Skeletal muscle satellite cell (primary cell): ENCODE measurements at regions not wholly inside any gene's neighbourhood (a gene's known extent, or its start where the extent isn't known, plus 50 kb on each side); places are given as distances from the start of the nearest gene placed in this dataset.

ENCODE experiments used
- H3K27me3 ChIP-seq: 2 replicates; pipeline ENCODE4 v1.7.0; 2013; ENCODE audit warnings: low read length; ENCODE audit not compliant: control insufficient read depth, insufficient read depth
- H3K36me3 ChIP-seq: 2 replicates; pipeline ENCODE4 v1.7.0; 2013; ENCODE audit warnings: mild to moderate bottlenecking, control low read depth, low read length; ENCODE audit not compliant: insufficient read depth
- H3K4me1 ChIP-seq: 2 replicates; pipeline ENCODE4 v1.7.0; 2013; ENCODE audit warnings: low read length; ENCODE audit not compliant: control insufficient read depth, insufficient read depth
- H3K4me2 ChIP-seq: 2 replicates; pipeline ENCODE4 v1.7.0; 2013; ENCODE audit warnings: mild to moderate bottlenecking, low read length
- H3K4me3 ChIP-seq: 2 replicates; pipeline ENCODE4 v1.7.0; 2013; ENCODE audit warnings: low read length
- H3K9ac ChIP-seq: 2 replicates; pipeline ENCODE4 v1.7.0; 2013; ENCODE audit warnings: mild to moderate bottlenecking, low read depth, low read length, moderate library complexity
- H3K9me3 ChIP-seq: replicated peaks from 2 replicates; pipeline ENCODE4 v1.7.0; 2013; ENCODE audit warnings: mild to moderate bottlenecking, control low read depth, low read length

- H3K9me3 ChIP-seq: no peaks in the 10 kb centered on the region
- H3K27me3 ChIP-seq: no peaks in the 10 kb centered on the region
- H3K4me1 ChIP-seq: no peaks in the 10 kb centered on the region
- H3K4me3 ChIP-seq: no peak overlapping the region
- H3K4me2 ChIP-seq: no peak overlapping the region
- H3K36me3 ChIP-seq: no peaks in the 10 kb centered on the region
- no peak overlapping the region for H3K9ac ChIP-seq
Measured at GRCh38 chr2:13114391-13114790, 397.7 kb downstream of the TRIB2 start.

- H3K9ac ChIP-seq: no peak overlapping the region
- no peak overlapping the region for H3K4me3 ChIP-seq
- H3K27me3 ChIP-seq: no peaks in the 10 kb centered on the region
- no peak overlapping the region for H3K4me2 ChIP-seq
- no peaks in the 10 kb centered on the region for H3K4me1 ChIP-seq
- no peaks in the 10 kb centered on the region for H3K36me3 ChIP-seq
- H3K9me3 ChIP-seq: no peaks in the 10 kb centered on the region
Measured at GRCh38 chr2:13115643-13116042, 398.9 kb downstream of the TRIB2 start.

- H3K36me3 ChIP-seq: no peaks in the 10 kb centered on the region
- no peaks in the 10 kb centered on the region for H3K4me1 ChIP-seq
- H3K27me3 ChIP-seq: no peaks in the 10 kb centered on the region
- H3K9me3 ChIP-seq: no peaks in the 10 kb centered on the region
- H3K4me3 ChIP-seq: no peak overlapping the region
- no peak overlapping the region for H3K9ac ChIP-seq
- H3K4me2 ChIP-seq: no peak overlapping the region
Measured at GRCh38 chr2:13121096-13121495, 404.4 kb downstream of the TRIB2 start.

- Histone ChIP-seq H3K4me2 (no peak overlapping the region), H3K4me3 (no peak overlapping the region), H3K9me3 (no peaks in the 10 kb centered on the region), H3K9ac (no peak overlapping the region), H3K27me3 (no peaks in the 10 kb centered on the region), H3K36me3 (no peaks in the 10 kb centered on the region), H3K4me1 (no peaks in the 10 kb centered on the region)
Measured at GRCh38 chr2:13128139-13128538, 411.4 kb downstream of the TRIB2 start.

- Histone ChIP-seq H3K9me3 (no peaks in the 10 kb centered on the region), H3K4me1 (no peaks in the 10 kb centered on the region), H3K27me3 (no peaks in the 10 kb centered on the region), H3K4me2 (no peak overlapping the region), H3K9ac (no peak overlapping the region), H3K4me3 (no peak overlapping the region), H3K36me3 (no peaks in the 10 kb centered on the region)
Measured at GRCh38 chr2:13135369-13135768, 418.6 kb downstream of the TRIB2 start.

- Histone ChIP-seq H3K4me3 (no peak overlapping the region), H3K9ac (no peak overlapping the region), H3K4me1 (no peaks in the 10 kb centered on the region), H3K9me3 (no peaks in the 10 kb centered on the region), H3K27me3 (no peaks in the 10 kb centered on the region), H3K36me3 (no peaks in the 10 kb centered on the region), H3K4me2 (no peak overlapping the region)
Measured at GRCh38 chr2:13135856-13136255, 419.1 kb downstream of the TRIB2 start.

- Histone ChIP-seq H3K4me3 (no peak overlapping the region), H3K4me2 (no peak overlapping the region), H3K4me1 (no peaks in the 10 kb centered on the region), H3K27me3 (no peaks in the 10 kb centered on the region), H3K9ac (no peak overlapping the region), H3K9me3 (no peaks in the 10 kb centered on the region), H3K36me3 (no peaks in the 10 kb centered on the region)
Measured at GRCh38 chr2:13137679-13138078, 420.9 kb downstream of the TRIB2 start.

- H3K9me3 ChIP-seq: no peaks in the 10 kb centered on the region
- H3K9ac ChIP-seq: no peak overlapping the region
- no peaks in the 10 kb centered on the region for H3K27me3 ChIP-seq
- no peaks in the 10 kb centered on the region for H3K4me1 ChIP-seq
- no peak overlapping the region for H3K4me3 ChIP-seq
- no peaks in the 10 kb centered on the region for H3K36me3 ChIP-seq
- H3K4me2 ChIP-seq: no peak overlapping the region
Measured at GRCh38 chr2:13141315-13141714, 424.6 kb downstream of the TRIB2 start.

- H3K9me3 ChIP-seq: no peaks in the 10 kb centered on the region
- H3K4me1 ChIP-seq: no peaks in the 10 kb centered on the region
- H3K36me3 ChIP-seq: no peaks in the 10 kb centered on the region
- H3K27me3 ChIP-seq: no peaks in the 10 kb centered on the region
- H3K9ac ChIP-seq: no peak overlapping the region
- no peak overlapping the region for H3K4me3 ChIP-seq
- no peak overlapping the region for H3K4me2 ChIP-seq
Measured at GRCh38 chr2:13143451-13143850, 426.7 kb downstream of the TRIB2 start.

GRCh38 chr2:13156916-13157315, 440.2 kb downstream of the TRIB2 start:
- H3K4me1 ChIP-seq: no peaks in the 10 kb centered on the region
- no peak overlapping the region for H3K4me3 ChIP-seq
- no peaks in the 10 kb centered on the region for H3K36me3 ChIP-seq
- H3K9me3 ChIP-seq: no peaks in the 10 kb centered on the region
- H3K9ac ChIP-seq: no peak overlapping the region
- H3K27me3 ChIP-seq: peaks cover under 1% of the 10 kb centered on the region
- no peak overlapping the region for H3K4me2 ChIP-seq

- Histone ChIP-seq H3K9me3 (no peaks in the 10 kb centered on the region), H3K4me2 (no peak overlapping the region), H3K4me1 (no peaks in the 10 kb centered on the region), H3K36me3 (no peaks in the 10 kb centered on the region), H3K27me3 (peaks cover 4% of the 10 kb centered on the region), H3K9ac (no peak overlapping the region), H3K4me3 (no peak overlapping the region)
Measured at GRCh38 chr2:13158466-13158865, 441.7 kb downstream of the TRIB2 start.

GRCh38 chr2:13180729-13181128, 464.0 kb downstream of the TRIB2 start:
- H3K4me2 ChIP-seq: no peak overlapping the region
- H3K9me3 ChIP-seq: no peaks in the 10 kb centered on the region
- no peaks in the 10 kb centered on the region for H3K36me3 ChIP-seq
- no peak overlapping the region for H3K4me3 ChIP-seq
- no peaks in the 10 kb centered on the region for H3K4me1 ChIP-seq
- H3K9ac ChIP-seq: no peak overlapping the region
- H3K27me3 ChIP-seq: no peaks in the 10 kb centered on the region
